Pancreas (tissue), 10 donors: ENCODE measurements at regions not wholly inside any gene's neighbourhood (a gene's known extent, or its start where the extent isn't known, plus 50 kb on each side); places are given as distances from the start of the nearest gene placed in this dataset.

Source experiments
- ATAC-seq, 4 donors: fragments of 200-7000 bp; cut with Tn5 transposase; one replicate each; pipeline versions ENCODE4 v1.8.0 to v1.9.1; 2020; ENCODE audit warnings: mild to moderate bottlenecking in 4 of 4, moderate library complexity in 4 of 4
- DNase-seq, 6 donors: peaks; one replicate each; pipeline ENCODE4 v3.0.0-alpha.2; 2020
- FAIRE-seq: peaks from 2 replicates; lab custom pipeline; 2012; peaks lifted over from hg19 to GRCh38; lab: Jason Lieb, UNC
- H3K27ac ChIP-seq, 4 donors: fragments of 200-600 bp; sonication (generic); 1 replicate in 3 of 4; 2 replicates in 1 of 4; pipeline versions ENCODE4 v1.5.0 to v1.8.0; 2020
- H3K27me3 ChIP-seq, 4 donors: fragments of 200-600 bp; one replicate each; pipeline ENCODE4 v1.8.0; 2021
- H3K36me3 ChIP-seq, 3 donors: fragments of 200-600 bp; sonication (generic) in 1 of 3; one replicate each; pipeline versions ENCODE4 v1.5.0 to v1.8.0; 2020 to 2021
- H3K4me1 ChIP-seq, 3 donors: fragments of 200-600 bp; one replicate each; pipeline ENCODE4 v1.8.0; 2021
- H3K4me3 ChIP-seq, 4 donors: fragments of 200-600 bp; sonication (generic) in 2 of 4; one replicate each; pipeline versions ENCODE4 v1.5.0 to v1.8.0; 2020 to 2021
- H3K9me3 ChIP-seq, 4 donors: fragments of 200-600 bp; one replicate each; pipeline ENCODE4 v1.8.0; 2021
- WGBS, 2 donors: extraction: QIAGEN DNeasy Blood & Tissue Kit; methylation state at CpG; one replicate each; pipeline ENCODE4 v1.1.7; 2013; 5-methylcytosine and 5-hydroxymethylcytosine counted together
- intact Hi-C, 3 donors: fragments of 100-400 bp; cut with DNase I; formaldehyde crosslinking; loops; one replicate each; pipeline versions ENCODE4 v1.11.1 to v1.14.2; 2022
- TF ChIP-seq, protein P1 (sequence below), 4 donors: fragments of 200-600 bp; sonication (generic) in 3 of 4; IDR thresholded peaks; one replicate each; pipeline versions ENCODE4 v1.5.0 to v1.8.0; 2021; ENCODE audit warnings: antibody characterized with exemption in 4 of 4
- donor health status: healthy with polysubstance abuse.
- donor health status: DM: no; HTN: no; CAD: no; lungs with moderate emphysema.
- donor health status: DM: no; HTN: no; CAD: no.
- donor health status: control.
- donor health status: control.
- donor health status: Bipolar disorder and iron deficiency.
- donor health status: DM: yes; HTN: yes; CAD: no.
- donor health status: DM: no; HTN: no; CAD: no.
- donor health status: DM: no; HTN: no; CAD: no.
- donor health status: DM: yes; HTN: yes; CAD: no.

DNA sequence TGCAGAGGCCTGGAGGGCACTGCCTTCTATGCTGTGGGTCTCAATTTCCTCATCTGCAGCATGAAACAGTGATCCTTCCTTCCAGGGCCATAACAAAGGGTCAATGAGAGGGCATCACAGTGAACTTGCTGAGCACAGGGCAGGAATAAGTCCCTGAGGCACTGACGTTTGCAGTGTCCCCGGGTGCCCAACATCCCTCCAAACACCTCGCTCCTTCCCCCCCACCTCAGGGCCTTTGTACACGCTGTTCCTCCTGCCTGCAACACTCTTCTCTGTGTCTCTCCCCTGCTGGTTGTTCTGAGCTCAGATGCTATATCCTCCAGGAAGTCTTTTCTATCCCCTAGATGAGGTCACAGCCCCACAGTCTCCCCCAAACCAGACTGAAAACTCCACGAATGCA, 59.7 kb upstream of the TCF20 start:
- Histone ChIP-seq H3K9me3 (no peaks in the 10 kb centered on the region), H3K27ac (no peak overlapping the region), H3K27me3 (no peaks in the 10 kb centered on the region), H3K4me1 (no peaks in the 10 kb centered on the region), H3K4me3 (no peak overlapping the region), H3K36me3 (no peaks in the 10 kb centered on the region)
- FAIRE-seq (no peak), DNase-seq (no peak), ATAC-seq (no peak)
- TF ChIP-seq, protein P1, sequence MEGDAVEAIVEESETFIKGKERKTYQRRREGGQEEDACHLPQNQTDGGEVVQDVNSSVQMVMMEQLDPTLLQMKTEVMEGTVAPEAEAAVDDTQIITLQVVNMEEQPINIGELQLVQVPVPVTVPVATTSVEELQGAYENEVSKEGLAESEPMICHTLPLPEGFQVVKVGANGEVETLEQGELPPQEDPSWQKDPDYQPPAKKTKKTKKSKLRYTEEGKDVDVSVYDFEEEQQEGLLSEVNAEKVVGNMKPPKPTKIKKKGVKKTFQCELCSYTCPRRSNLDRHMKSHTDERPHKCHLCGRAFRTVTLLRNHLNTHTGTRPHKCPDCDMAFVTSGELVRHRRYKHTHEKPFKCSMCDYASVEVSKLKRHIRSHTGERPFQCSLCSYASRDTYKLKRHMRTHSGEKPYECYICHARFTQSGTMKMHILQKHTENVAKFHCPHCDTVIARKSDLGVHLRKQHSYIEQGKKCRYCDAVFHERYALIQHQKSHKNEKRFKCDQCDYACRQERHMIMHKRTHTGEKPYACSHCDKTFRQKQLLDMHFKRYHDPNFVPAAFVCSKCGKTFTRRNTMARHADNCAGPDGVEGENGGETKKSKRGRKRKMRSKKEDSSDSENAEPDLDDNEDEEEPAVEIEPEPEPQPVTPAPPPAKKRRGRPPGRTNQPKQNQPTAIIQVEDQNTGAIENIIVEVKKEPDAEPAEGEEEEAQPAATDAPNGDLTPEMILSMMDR (IDR thresholded peaks at IDR 0.05), result no peak
- intact Hi-C loops, result no loop called here
- WGBS, 2 donors, result 71 to 82% methylated on average over 5 of the region's 5 CpGs

DNA sequence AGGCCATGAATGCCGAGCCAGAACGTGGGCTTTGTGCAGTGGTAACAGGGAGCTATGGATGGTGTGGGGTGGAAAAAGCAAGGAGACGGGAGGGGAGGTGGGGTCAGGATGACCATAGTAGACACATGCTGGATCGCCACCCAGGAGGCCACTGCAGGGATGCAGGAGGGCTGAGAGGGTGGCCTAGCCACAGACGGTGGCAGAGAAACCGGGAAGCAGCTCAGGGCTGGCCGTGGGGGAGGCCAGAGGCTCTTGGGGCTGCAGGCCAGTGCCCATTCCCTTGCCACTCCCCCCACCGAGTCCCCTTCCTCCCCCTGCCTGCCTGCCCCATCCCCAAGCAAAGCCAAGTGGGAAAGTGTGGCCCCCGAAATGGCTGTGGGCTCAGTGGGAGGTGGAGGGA, 59.1 kb upstream of the TCF20 start:
- Histone ChIP-seq H3K9me3 (no peaks in the 10 kb centered on the region), H3K27ac (no peak overlapping the region), H3K27me3 (no peaks in the 10 kb centered on the region), H3K4me3 (no peak overlapping the region), H3K4me1 (no peaks in the 10 kb centered on the region), H3K36me3 (no peaks in the 10 kb centered on the region)
- 85 to 92% methylated on average over 7 to 9 of the region's 9 CpGs for WGBS, 2 donors
- intact Hi-C loops, result no loop called here
- no peak for DNase-seq
- ATAC-seq, result no peak
- TF ChIP-seq, protein P1 (IDR thresholded peaks at IDR 0.05), result no peak
- no peak for FAIRE-seq

DNA sequence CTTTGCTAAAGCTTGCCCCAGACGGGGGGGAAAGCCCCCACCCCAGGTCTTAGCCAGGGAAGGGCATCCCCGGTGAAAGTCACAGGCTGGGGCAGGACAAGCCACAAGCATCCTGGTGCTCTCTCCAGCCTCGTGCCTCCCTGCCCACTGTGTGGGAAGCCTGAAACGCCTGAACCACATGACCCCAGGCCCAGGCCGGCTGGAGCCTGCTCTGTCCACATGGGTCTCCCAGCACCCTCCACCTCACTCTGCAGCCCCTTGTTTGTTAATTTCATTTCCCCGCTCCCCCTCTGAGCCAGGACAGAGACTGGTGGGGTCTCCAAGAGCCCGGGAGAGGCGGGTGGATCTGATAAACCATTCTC, 58.3 kb upstream of the TCF20 start:
- no peaks in the 10 kb centered on the region for H3K9me3 ChIP-seq
- H3K36me3 ChIP-seq, result no peaks in the 10 kb centered on the region
- H3K27me3 ChIP-seq, result no peaks in the 10 kb centered on the region
- no peaks in the 10 kb centered on the region for H3K4me1 ChIP-seq
- H3K27ac ChIP-seq, result no peak overlapping the region
- TF ChIP-seq, protein P1 (IDR thresholded peaks at IDR 0.05), result no peak
- intact Hi-C loops, result no loop called here
- DNase-seq, result no peak
- no peak for FAIRE-seq
- H3K4me3 ChIP-seq, result no peak overlapping the region
- ATAC-seq, result no peak
- 83 to 89% methylated on average over 8 of the region's 8 CpGs for WGBS, 2 donors

DNA sequence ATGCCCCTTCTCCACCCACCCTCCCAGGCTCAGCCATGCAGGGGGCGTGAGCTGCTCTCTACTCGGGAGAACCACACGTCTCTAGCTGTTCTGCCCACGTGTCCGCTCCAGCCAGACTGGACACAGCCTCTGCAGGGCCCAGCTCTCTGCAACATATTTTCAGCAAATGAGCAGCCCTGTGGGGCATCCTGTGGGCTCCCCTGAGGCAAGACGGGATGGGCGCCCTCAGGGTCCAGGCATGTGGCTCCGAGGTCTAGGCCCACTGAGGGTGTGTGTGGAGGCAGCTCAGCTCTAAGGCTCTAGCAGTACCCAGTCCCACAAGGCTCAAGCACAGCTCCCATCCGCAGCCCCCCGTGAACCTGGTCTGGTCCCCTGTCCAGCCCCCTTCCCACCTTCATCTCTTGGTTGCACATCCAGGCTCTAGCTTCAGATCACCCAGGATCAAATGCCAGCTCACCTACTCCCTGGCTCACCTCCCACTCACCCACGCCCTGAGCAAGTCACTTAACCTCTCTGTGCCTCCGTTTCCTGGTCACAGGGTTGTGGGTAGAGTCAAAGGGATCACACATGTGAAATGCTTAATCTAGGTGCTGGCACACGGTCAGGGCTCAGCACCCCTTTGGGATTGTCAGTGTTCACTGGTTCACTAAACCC, 57.8 kb upstream of the TCF20 start:
- FAIRE-seq (no peak), ATAC-seq (no peak), DNase-seq (no peak)
- Histone ChIP-seq H3K27me3 (no peaks in the 10 kb centered on the region), H3K36me3 (no peaks in the 10 kb centered on the region), H3K4me1 (no peaks in the 10 kb centered on the region), H3K4me3 (no peak overlapping the region), H3K9me3 (no peaks in the 10 kb centered on the region), H3K27ac (no peak overlapping the region)
- 85 to 89% methylated on average over 13 of the region's 13 CpGs for WGBS, 2 donors
- intact Hi-C loops, result no loop called here
- TF ChIP-seq, protein P1 (IDR thresholded peaks at IDR 0.05), result no peak

DNA sequence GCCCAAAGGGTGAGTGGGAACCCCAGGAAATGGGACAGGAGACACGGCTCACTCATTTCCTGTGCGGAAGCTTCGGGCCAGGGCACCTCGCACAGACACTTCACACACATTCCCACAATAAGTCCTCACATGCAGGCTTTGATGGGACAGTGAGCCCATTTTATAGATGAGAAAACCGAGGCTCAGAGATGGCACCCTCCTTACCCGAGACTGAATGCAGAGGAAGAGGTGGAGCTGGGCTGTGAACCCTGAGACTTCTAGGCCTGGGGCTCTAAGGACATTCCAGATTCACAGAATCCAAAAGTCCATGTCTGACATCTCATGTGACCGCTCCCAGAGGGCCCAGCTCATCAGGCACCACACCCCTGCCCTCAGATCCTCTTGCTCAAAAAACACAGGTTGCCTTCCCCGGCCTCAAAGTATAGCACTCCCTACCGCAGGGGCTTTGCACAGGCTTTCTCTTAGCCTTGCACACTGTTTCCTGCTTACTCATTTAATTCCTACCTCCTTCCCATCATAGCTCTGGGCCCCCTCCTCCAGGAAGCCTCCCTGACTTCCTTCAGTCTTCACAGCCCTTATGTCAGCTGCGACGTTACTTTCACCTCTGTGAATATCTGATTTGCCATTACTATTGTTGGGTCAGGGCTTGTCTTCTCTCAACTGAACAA, 57.1 kb upstream of the TCF20 start:
- H3K27ac ChIP-seq, result no peak overlapping the region
- WGBS, 2 donors, result 84 to 85% methylated on average over 11 of the region's 11 CpGs
- no peaks in the 10 kb centered on the region for H3K4me1 ChIP-seq
- H3K36me3 ChIP-seq, result no peaks in the 10 kb centered on the region
- H3K4me3 ChIP-seq, result no peak overlapping the region
- intact Hi-C loops, result no loop called here
- DNase-seq, result no peak
- TF ChIP-seq, protein P1 (IDR thresholded peaks at IDR 0.05), result no peak
- no peaks in the 10 kb centered on the region for H3K27me3 ChIP-seq
- no peak for FAIRE-seq
- ATAC-seq, result no peak
- H3K9me3 ChIP-seq, result no peaks in the 10 kb centered on the region
